ENCODE measurements at regions not wholly inside any gene's neighbourhood (a gene's known extent, or its start where the extent isn't known, plus 50 kb on each side); places are given as distances from the start of the nearest gene placed in this dataset.

- FAIRE-seq, result no peak
Measured at GRCh38 chr20:24211972-24212371, 223.4 kb upstream of the GGTLC1 start.

DNA sequence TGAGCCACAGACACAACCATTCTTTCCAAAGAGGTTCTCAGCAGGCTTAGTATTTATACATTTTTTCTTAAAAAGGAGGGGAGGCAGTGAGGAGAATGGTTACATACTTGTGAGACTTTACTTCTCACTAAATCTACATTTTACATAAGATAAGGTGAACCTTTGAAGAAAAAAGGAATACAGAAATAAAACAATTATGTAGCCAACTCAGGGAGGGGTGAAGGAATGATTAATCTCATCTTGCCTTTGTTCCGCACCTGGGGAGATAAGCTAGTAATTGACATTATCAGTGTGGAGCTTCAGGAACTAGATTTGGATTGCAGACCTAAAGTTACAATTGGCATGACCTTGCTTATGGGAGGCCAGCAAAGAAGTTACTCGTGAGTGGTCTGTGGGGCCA lies 221.8 kb upstream of the GGTLC1 start:
- FAIRE-seq, result no peak
- Histone ChIP-seq H4K20me1 (ENCODE audit: insufficient read depth, low read length) (no peaks in the 10 kb centered on the region), H2AFZ (ENCODE audit: low read depth, low read length) (no peak overlapping the region), H3K4me3 (ENCODE audit: insufficient read depth, low read depth, low read length) (no peak overlapping the region), H3K9ac (ENCODE audit: low read length) (no peak overlapping the region), H3K36me3 (ENCODE audit: insufficient read depth, low read length) (no peaks in the 10 kb centered on the region), H3K79me2 (ENCODE audit: insufficient read depth, low read length) (no peaks in the 10 kb centered on the region), H3K27ac (ENCODE audit: low read depth, low read length) (no peak overlapping the region), H3K4me2 (ENCODE audit: low read length) (no peak overlapping the region), H3K9me3 (ENCODE audit: insufficient read depth, low read depth, low read length) (peaks cover 2% of the 10 kb centered on the region), H3K4me1 (ENCODE audit: insufficient read depth, low read length) (no peaks in the 10 kb centered on the region), H3K27me3 (ENCODE audit: insufficient read depth, low read length) (peaks cover 2% of the 10 kb centered on the region)
- Mint-ChIP-seq H3K27me3 (ENCODE audit: low read depth, unreplicated experiment) (peaks cover 17% of the 10 kb centered on the region), H3K9me3 (ENCODE audit: unreplicated experiment) (no peaks in the 10 kb centered on the region), H3K27ac (ENCODE audit: unreplicated experiment) (no peak overlapping the region), H3K4me1 (ENCODE audit: low read depth, unreplicated experiment) (peaks cover 5% of the 10 kb centered on the region), H3K36me3 (ENCODE audit: low read depth, unreplicated experiment) (no peaks in the 10 kb centered on the region), H3K4me3 (ENCODE audit: unreplicated experiment) (no peak overlapping the region)
- no peak for DNase-seq (ENCODE audit: low read depth)
- no peak for TF ChIP-seq CTCF (IDR thresholded peaks at IDR 0.05; ENCODE audit: insufficient read depth, low read depth, low read length)
- TF ChIP-seq EZH2 (IDR thresholded peaks at IDR 0.05; ENCODE audit: insufficient read depth, low read length), result no peak

More at GRCh38 chr20:24211972-24212371, 223.4 kb upstream of the GGTLC1 start:
- Histone ChIP-seq H3K36me3 (ENCODE audit: insufficient read depth, low read length) (no peaks in the 10 kb centered on the region), H3K27me3 (ENCODE audit: insufficient read depth, low read length) (peaks cover 2% of the 10 kb centered on the region), H3K79me2 (ENCODE audit: insufficient read depth, low read length) (no peaks in the 10 kb centered on the region), H3K4me1 (ENCODE audit: insufficient read depth, low read length) (no peaks in the 10 kb centered on the region), H3K27ac (ENCODE audit: low read depth, low read length) (no peak overlapping the region), H3K9ac (ENCODE audit: low read length) (no peak overlapping the region), H3K9me3 (ENCODE audit: insufficient read depth, low read depth, low read length) (peaks cover 2% of the 10 kb centered on the region), H4K20me1 (ENCODE audit: insufficient read depth, low read length) (no peaks in the 10 kb centered on the region), H3K4me3 (ENCODE audit: insufficient read depth, low read depth, low read length) (no peak overlapping the region), H2AFZ (ENCODE audit: low read depth, low read length) (no peak overlapping the region), H3K4me2 (ENCODE audit: low read length) (no peak overlapping the region)
- H3K9me3 Mint-ChIP-seq (ENCODE audit: unreplicated experiment), result peaks cover 4% of the 10 kb centered on the region
- DNase-seq (ENCODE audit: low read depth), result no peak
- no peaks in the 10 kb centered on the region for H3K36me3 Mint-ChIP-seq (ENCODE audit: low read depth, unreplicated experiment)
- no peak overlapping the region for H3K4me3 Mint-ChIP-seq (ENCODE audit: unreplicated experiment)
- peaks cover 3% of the 10 kb centered on the region for H3K4me1 Mint-ChIP-seq (ENCODE audit: low read depth, unreplicated experiment)
- TF ChIP-seq EZH2 (IDR thresholded peaks at IDR 0.05; ENCODE audit: insufficient read depth, low read length), result no peak
- no peak for TF ChIP-seq CTCF (IDR thresholded peaks at IDR 0.05; ENCODE audit: insufficient read depth, low read depth, low read length)
- no peak overlapping the region for H3K27ac Mint-ChIP-seq (ENCODE audit: unreplicated experiment)
- H3K27me3 Mint-ChIP-seq (ENCODE audit: low read depth, unreplicated experiment), result peaks cover 11% of the 10 kb centered on the region

DNA sequence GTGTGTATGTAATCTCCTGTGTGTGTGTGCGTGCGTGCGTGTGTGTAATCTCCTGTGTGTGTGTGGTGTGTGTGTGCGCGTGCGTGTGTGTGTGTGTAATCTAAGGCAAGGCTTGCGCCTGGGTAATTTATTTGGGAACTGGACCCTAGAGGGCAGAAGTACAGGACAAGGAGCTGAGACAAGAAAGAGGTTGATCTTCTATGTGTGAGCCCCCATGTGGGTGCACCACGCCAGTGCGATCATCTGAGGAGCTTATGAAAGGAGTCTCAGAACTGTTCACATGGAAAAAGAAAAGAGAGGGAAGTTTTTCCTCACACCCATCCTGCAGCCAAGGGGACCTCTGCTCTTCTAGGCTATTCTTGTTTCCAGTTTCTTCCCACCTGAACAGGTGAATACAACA lies 220.1 kb upstream of the GGTLC1 start:
- no peak overlapping the region for H3K4me3 Mint-ChIP-seq (ENCODE audit: unreplicated experiment)
- peaks cover 24% of the 10 kb centered on the region for H3K27me3 Mint-ChIP-seq (ENCODE audit: low read depth, unreplicated experiment)
- peaks cover 4% of the 10 kb centered on the region for H3K27me3 ChIP-seq (ENCODE audit: insufficient read depth, low read length)
- no peaks in the 10 kb centered on the region for H3K36me3 Mint-ChIP-seq (ENCODE audit: low read depth, unreplicated experiment)
- peaks cover 5% of the 10 kb centered on the region for H3K4me1 Mint-ChIP-seq (ENCODE audit: low read depth, unreplicated experiment)
- DNase-seq (ENCODE audit: low read depth) (no peak), FAIRE-seq (no peak)
- no peaks in the 10 kb centered on the region for H3K79me2 ChIP-seq (ENCODE audit: insufficient read depth, low read length)
- H3K9ac ChIP-seq (ENCODE audit: low read length), result no peak overlapping the region
- H4K20me1 ChIP-seq (ENCODE audit: insufficient read depth, low read length), result no peaks in the 10 kb centered on the region
- H2AFZ ChIP-seq (ENCODE audit: low read depth, low read length), result no peak overlapping the region
- no peak overlapping the region for H3K4me3 ChIP-seq (ENCODE audit: insufficient read depth, low read depth, low read length)
- H3K4me1 ChIP-seq (ENCODE audit: insufficient read depth, low read length), result no peaks in the 10 kb centered on the region
- no peak overlapping the region for H3K27ac ChIP-seq (ENCODE audit: low read depth, low read length)
- H3K27ac Mint-ChIP-seq (ENCODE audit: unreplicated experiment), result no peak overlapping the region
- H3K36me3 ChIP-seq (ENCODE audit: insufficient read depth, low read length), result no peaks in the 10 kb centered on the region
- H3K9me3 ChIP-seq (ENCODE audit: insufficient read depth, low read depth, low read length), result peaks cover 2% of the 10 kb centered on the region
- no peaks in the 10 kb centered on the region for H3K9me3 Mint-ChIP-seq (ENCODE audit: unreplicated experiment)
- TF ChIP-seq CTCF (IDR thresholded peaks at IDR 0.05; ENCODE audit: insufficient read depth, low read depth, low read length) (no peak), EZH2 (IDR thresholded peaks at IDR 0.05; ENCODE audit: insufficient read depth, low read length) (no peak)
- no peak overlapping the region for H3K4me2 ChIP-seq (ENCODE audit: low read length)
